DOHH2 (cell line): ENCODE measurements at regions not wholly inside any gene's neighbourhood (a gene's known extent, or its start where the extent isn't known, plus 50 kb on each side); places are given as distances from the start of the nearest gene placed in this dataset.

Experiments
- H3F3A ChIP-seq: fragments of 200-600 bp; sonication (generic), shearing (Covaris generic); 2 replicates; pipeline ENCODE4 v1.6.0; 2016; ENCODE audit warnings: antibody characterized with exemption, mild to moderate bottlenecking; ENCODE audit not compliant: control insufficient read depth, insufficient read depth
- H3K27ac ChIP-seq: fragments of 200-600 bp; sonication (generic); 2 replicates; pipeline ENCODE4 v1.5.1; 2014; ENCODE audit warnings: low read depth, mild to moderate bottlenecking, low read length, moderate library complexity
- H3K27me3 ChIP-seq: fragments of 200-600 bp; sonication (generic); 2 replicates; pipeline ENCODE4 v1.6.1; 2014; ENCODE audit warnings: mild to moderate bottlenecking, low read length, mixed read lengths; ENCODE audit not compliant: control insufficient read depth
- H3K36me3 ChIP-seq: fragments of 200-600 bp; sonication (generic); 2 replicates; pipeline ENCODE4 v1.6.1; 2014; ENCODE audit warnings: mild to moderate bottlenecking, low read length, moderate library complexity, mixed read lengths; ENCODE audit not compliant: control insufficient read depth
- H3K4me1 ChIP-seq: fragments of 200-600 bp; sonication (generic); 2 replicates; pipeline ENCODE4 v1.6.1; 2014; ENCODE audit warnings: mild to moderate bottlenecking, low read length, mixed read lengths; ENCODE audit not compliant: control insufficient read depth
- H3K4me2 ChIP-seq: fragments of 200-600 bp; sonication (generic); 2 replicates; pipeline ENCODE4 v1.6.0; 2014; ENCODE audit warnings: mild to moderate bottlenecking, low read length, moderate library complexity
- H3K4me3 ChIP-seq: fragments of 200-600 bp; sonication (generic); 2 replicates; pipeline ENCODE4 v1.5.1; 2014; ENCODE audit warnings: mild to moderate bottlenecking, low read length, mixed read lengths
- H3K79me2 ChIP-seq: fragments of 200-600 bp; sonication (generic); 2 replicates; pipeline ENCODE4 v1.6.1; 2014; ENCODE audit warnings: mild to moderate bottlenecking, low read length, mixed read lengths; ENCODE audit not compliant: control insufficient read depth
- H3K9me2 ChIP-seq: fragments of 200-600 bp; sonication (generic); replicated peaks from 2 replicates; pipeline ENCODE4 v1.6.1; 2014; ENCODE audit warnings: mild to moderate bottlenecking, low read length, mixed read lengths; ENCODE audit not compliant: control insufficient read depth
- H3K9me3 ChIP-seq: fragments of 200-600 bp; sonication (generic); 2 replicates; pipeline ENCODE4 v1.6.1; 2014; ENCODE audit warnings: antibody characterized with exemption, low read length, mixed read lengths; ENCODE audit not compliant: control insufficient read depth, insufficient read depth
- H4K20me1 ChIP-seq: fragments of 200-600 bp; sonication (generic); 2 replicates; pipeline ENCODE4 v1.6.0; 2014; ENCODE audit warnings: low read depth, mild to moderate bottlenecking, antibody characterized with exemption, low read length, moderate library complexity; ENCODE audit not compliant: control insufficient read depth, insufficient read depth
- EZH2phosphoT487 ChIP-seq: fragments of 200-600 bp; sonication (generic); IDR thresholded peaks from 2 replicates; pipeline ENCODE4 v1.6.1; 2017; ENCODE audit warnings: borderline replicate concordance, mild to moderate bottlenecking, antibody characterized with exemption, low read length, moderate library complexity, mixed read lengths
- TF ChIP-seq, protein P1 (sequence below): fragments of 200-600 bp; sonication (generic); IDR thresholded peaks from one replicate; pipeline ENCODE4 v1.5.1; 2014; ENCODE audit warnings: antibody characterized with exemption, mild to moderate bottlenecking, low read depth, low read length; ENCODE audit not compliant: poor library complexity, severe bottlenecking

DNA sequence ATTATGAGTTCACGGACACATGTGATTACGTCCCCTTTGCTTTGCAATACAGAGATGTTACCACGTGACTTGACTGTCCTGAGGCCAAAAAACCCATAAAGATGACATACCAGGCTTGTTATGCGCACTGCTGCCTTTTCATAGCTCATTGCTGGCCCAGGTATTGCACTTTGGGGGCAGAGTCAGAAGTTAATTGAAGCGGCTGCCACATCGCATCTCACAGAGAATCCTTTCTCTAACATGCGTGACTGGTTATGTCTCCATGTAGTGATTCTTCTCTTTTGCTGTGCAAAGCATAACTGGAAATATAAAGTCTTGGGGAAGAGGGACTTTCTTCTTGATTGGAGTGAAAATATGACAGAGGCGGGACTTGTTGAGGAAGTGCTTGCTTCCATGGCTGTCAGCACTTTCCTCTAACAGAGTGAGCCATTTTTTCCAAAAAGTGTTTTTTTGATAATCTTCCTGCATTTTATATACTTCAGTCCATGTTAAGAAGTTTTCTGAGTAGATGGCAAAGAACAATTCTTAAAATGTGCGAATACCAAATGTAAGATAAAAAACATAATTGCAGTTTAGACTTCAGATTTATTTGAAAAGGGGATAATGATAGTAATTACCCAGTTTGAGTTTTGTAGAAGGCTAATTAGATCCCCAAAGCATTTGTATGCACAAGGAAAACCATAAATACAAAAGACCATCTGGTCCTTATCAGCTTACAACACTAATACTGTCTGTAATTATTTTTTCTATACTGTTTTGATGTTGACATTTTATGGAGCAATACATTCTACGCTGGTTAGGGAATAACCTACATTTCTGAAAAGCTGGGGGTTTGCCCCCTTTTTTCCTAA, 324.6 kb upstream of the MTNR1B start:
- Histone ChIP-seq H3K9me3 (no peaks in the 10 kb centered on the region), H3K4me1 (no peaks in the 10 kb centered on the region), H3K9me2 (no peaks in the 10 kb centered on the region), H4K20me1 (no peaks in the 10 kb centered on the region), H3K4me3 (no peak overlapping the region), H3K4me2 (no peak overlapping the region), H3K27me3 (no peaks in the 10 kb centered on the region), H3K36me3 (no peaks in the 10 kb centered on the region), H3K79me2 (no peaks in the 10 kb centered on the region), H3F3A (no peaks in the 10 kb centered on the region), H3K27ac (no peak overlapping the region)
- TF ChIP-seq, protein P1, sequence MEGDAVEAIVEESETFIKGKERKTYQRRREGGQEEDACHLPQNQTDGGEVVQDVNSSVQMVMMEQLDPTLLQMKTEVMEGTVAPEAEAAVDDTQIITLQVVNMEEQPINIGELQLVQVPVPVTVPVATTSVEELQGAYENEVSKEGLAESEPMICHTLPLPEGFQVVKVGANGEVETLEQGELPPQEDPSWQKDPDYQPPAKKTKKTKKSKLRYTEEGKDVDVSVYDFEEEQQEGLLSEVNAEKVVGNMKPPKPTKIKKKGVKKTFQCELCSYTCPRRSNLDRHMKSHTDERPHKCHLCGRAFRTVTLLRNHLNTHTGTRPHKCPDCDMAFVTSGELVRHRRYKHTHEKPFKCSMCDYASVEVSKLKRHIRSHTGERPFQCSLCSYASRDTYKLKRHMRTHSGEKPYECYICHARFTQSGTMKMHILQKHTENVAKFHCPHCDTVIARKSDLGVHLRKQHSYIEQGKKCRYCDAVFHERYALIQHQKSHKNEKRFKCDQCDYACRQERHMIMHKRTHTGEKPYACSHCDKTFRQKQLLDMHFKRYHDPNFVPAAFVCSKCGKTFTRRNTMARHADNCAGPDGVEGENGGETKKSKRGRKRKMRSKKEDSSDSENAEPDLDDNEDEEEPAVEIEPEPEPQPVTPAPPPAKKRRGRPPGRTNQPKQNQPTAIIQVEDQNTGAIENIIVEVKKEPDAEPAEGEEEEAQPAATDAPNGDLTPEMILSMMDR: no peak
- no peak for TF ChIP-seq EZH2phosphoT487

DNA sequence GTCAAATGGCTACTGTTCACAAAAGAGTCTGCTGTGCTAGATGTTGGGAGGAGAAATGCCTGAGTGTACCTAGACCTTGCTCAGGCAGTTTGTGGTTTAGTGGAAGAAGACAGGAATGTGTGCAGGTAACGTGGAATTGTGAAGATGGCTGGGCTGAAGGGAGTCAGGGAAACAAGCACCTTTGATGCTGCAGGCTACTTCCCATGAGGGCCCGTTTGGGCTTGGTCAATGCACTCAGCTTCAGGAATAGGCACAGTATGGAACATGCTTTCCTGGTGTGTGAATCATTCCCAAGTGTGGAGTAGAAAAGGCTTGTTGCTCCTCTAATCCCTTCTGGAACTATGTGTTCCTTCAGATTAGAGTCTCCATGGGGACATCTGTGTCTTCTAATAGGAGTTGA, 318.3 kb upstream of the MTNR1B start:
- H3K9me2 ChIP-seq: no peaks in the 10 kb centered on the region
- TF ChIP-seq EZH2phosphoT487: no peak
- TF ChIP-seq, protein P1: no peak
- H3K9me3 ChIP-seq: no peaks in the 10 kb centered on the region
- no peaks in the 10 kb centered on the region for H3K79me2 ChIP-seq
- no peak overlapping the region for H3K27ac ChIP-seq
- H4K20me1 ChIP-seq: no peaks in the 10 kb centered on the region
- H3K4me3 ChIP-seq: no peak overlapping the region
- H3K36me3 ChIP-seq: no peaks in the 10 kb centered on the region
- no peaks in the 10 kb centered on the region for H3K27me3 ChIP-seq
- H3K4me1 ChIP-seq: no peaks in the 10 kb centered on the region
- no peak overlapping the region for H3K4me2 ChIP-seq
- H3F3A ChIP-seq: no peaks in the 10 kb centered on the region

DNA sequence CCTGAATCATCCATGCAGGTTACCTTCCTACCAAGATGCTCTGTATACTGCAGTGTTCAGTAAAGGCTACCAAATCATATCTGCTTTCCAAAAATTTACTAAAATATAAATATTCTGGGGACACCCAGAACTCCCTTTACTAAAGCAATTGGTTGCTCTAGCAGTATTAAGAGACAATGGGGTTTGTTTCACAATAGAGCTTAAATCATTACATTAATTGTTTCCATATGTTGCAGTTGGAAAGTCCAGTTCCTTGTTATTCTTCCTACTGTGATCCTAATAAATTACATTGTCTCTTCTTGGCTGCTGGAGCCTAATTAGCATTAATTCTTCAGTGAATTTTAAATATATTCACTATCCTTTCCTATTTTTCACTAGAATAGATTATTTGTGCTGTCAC, 316.0 kb upstream of the MTNR1B start:
- H3K4me1 ChIP-seq: no peaks in the 10 kb centered on the region
- no peaks in the 10 kb centered on the region for H4K20me1 ChIP-seq
- TF ChIP-seq, protein P1: no peak
- H3K4me3 ChIP-seq: no peak overlapping the region
- H3K27ac ChIP-seq: no peak overlapping the region
- H3K4me2 ChIP-seq: no peak overlapping the region
- H3K79me2 ChIP-seq: no peaks in the 10 kb centered on the region
- H3K36me3 ChIP-seq: no peaks in the 10 kb centered on the region
- no peaks in the 10 kb centered on the region for H3K9me3 ChIP-seq
- no peaks in the 10 kb centered on the region for H3K9me2 ChIP-seq
- H3F3A ChIP-seq: no peaks in the 10 kb centered on the region
- H3K27me3 ChIP-seq: no peaks in the 10 kb centered on the region
